ENCODE measurements at regions not wholly inside any gene's neighbourhood (a gene's known extent, or its start where the extent isn't known, plus 50 kb on each side); places are given as distances from the start of the nearest gene placed in this dataset.

- no TSS peak for BruUV-seq (replicated peaks)
- ATAC-seq: no peak
- CTCF ChIA-PET: no interaction called here
- intact Hi-C loops (cut with micrococcal nuclease): no loop called here
- H3K4me2 ChIP-seq (ENCODE audit: low read length): no peak overlapping the region
- no peaks in the 10 kb centered on the region for H4K20me1 ChIP-seq (ENCODE audit: insufficient read depth)
- no peak overlapping the region for H2AFZ ChIP-seq (ENCODE audit: low read depth, low read length, poor library complexity, severe bottlenecking)
- no peak for DNase-seq (ENCODE audit: low read depth, low spot score)
- TF ChIP-seq CBX3 (IDR thresholded peaks at IDR 0.05; ENCODE audit: low read depth): no peak
- TF ChIP-seq POLR2AphosphoS5 (IDR thresholded peaks at IDR 0.05; ENCODE audit: low read depth, low read length): no peak
- TF ChIP-seq JUND (IDR thresholded peaks at IDR 0.05): no peak
- no peak for TF ChIP-seq SRF (IDR thresholded peaks at IDR 0.05; ENCODE audit: low read depth)
- TF ChIP-seq SIN3A (IDR thresholded peaks at IDR 0.05; ENCODE audit: low read depth): no peak
- no peak for TF ChIP-seq EGR1 (IDR thresholded peaks at IDR 0.05; ENCODE audit: low read depth)
- TF ChIP-seq POLR2A (IDR thresholded peaks at IDR 0.05; ENCODE audit: borderline replicate concordance, extremely low read depth, insufficient read depth, insufficient read length): no peak
- TF ChIP-seq, protein P1, sequence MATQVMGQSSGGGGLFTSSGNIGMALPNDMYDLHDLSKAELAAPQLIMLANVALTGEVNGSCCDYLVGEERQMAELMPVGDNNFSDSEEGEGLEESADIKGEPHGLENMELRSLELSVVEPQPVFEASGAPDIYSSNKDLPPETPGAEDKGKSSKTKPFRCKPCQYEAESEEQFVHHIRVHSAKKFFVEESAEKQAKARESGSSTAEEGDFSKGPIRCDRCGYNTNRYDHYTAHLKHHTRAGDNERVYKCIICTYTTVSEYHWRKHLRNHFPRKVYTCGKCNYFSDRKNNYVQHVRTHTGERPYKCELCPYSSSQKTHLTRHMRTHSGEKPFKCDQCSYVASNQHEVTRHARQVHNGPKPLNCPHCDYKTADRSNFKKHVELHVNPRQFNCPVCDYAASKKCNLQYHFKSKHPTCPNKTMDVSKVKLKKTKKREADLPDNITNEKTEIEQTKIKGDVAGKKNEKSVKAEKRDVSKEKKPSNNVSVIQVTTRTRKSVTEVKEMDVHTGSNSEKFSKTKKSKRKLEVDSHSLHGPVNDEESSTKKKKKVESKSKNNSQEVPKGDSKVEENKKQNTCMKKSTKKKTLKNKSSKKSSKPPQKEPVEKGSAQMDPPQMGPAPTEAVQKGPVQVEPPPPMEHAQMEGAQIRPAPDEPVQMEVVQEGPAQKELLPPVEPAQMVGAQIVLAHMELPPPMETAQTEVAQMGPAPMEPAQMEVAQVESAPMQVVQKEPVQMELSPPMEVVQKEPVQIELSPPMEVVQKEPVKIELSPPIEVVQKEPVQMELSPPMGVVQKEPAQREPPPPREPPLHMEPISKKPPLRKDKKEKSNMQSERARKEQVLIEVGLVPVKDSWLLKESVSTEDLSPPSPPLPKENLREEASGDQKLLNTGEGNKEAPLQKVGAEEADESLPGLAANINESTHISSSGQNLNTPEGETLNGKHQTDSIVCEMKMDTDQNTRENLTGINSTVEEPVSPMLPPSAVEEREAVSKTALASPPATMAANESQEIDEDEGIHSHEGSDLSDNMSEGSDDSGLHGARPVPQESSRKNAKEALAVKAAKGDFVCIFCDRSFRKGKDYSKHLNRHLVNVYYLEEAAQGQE (IDR thresholded peaks at IDR 0.05; ENCODE audit: low read depth): no peak
- TF ChIP-seq, protein P2, sequence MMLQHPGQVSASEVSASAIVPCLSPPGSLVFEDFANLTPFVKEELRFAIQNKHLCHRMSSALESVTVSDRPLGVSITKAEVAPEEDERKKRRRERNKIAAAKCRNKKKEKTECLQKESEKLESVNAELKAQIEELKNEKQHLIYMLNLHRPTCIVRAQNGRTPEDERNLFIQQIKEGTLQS (IDR thresholded peaks at IDR 0.05): no peak
- TF ChIP-seq FOSL1 (IDR thresholded peaks at IDR 0.05; ENCODE audit: low read depth): no peak
- no peak for TF ChIP-seq EZH2phosphoT487 (IDR thresholded peaks at IDR 0.05; ENCODE audit: borderline replicate concordance)
- no peaks in the 10 kb centered on the region for H3K4me1 ChIP-seq (ENCODE audit: control insufficient read depth in 1 of 2, insufficient read depth in 2 of 2, low read length in 2 of 2)
- no peaks in the 10 kb centered on the region for H3K9me2 ChIP-seq (ENCODE audit: insufficient read depth)
- H3K79me2 ChIP-seq (ENCODE audit: insufficient read depth, low read length): no peaks in the 10 kb centered on the region
- no peaks in the 10 kb centered on the region for H3K36me3 ChIP-seq (ENCODE audit: control insufficient read depth in 1 of 2, insufficient read depth in 2 of 2, low read length in 2 of 2)
- H3K9me3 ChIP-seq (ENCODE audit: control insufficient read depth in 1 of 2, insufficient read depth in 1 of 2, low read depth in 1 of 2, low read length in 2 of 2): no peaks in the 10 kb centered on the region
- no peak overlapping the region for H3K9ac ChIP-seq (ENCODE audit: low read length)
- RAD21 ChIA-PET (ENCODE audit: low non-redundant PET in 1 of 2, low total read pairs in 2 of 2, uncharacterized antibody in 2 of 2, unreplicated experiment in 2 of 2): no interaction called here
- POLR2A ChIA-PET: no interaction called here
- no peak overlapping the region for H3K4me3 ChIP-seq (replicated peaks in 1 of 2; ENCODE audit: low read depth in 1 of 2, low read length in 2 of 2)
- peaks cover 25% of the 10 kb centered on the region for H3K27me3 ChIP-seq (ENCODE audit: insufficient read depth, low read length)
- no peak overlapping the region for H3K27ac ChIP-seq (ENCODE audit: low read depth, low read length)
Observed at GRCh38 chr2:67641312-67642045, 244.3 kb downstream of the ETAA1 start.

Measured in HCT116 (cell line).